ENCODE measurements at regions not wholly inside any gene's neighbourhood (a gene's known extent, or its start where the extent isn't known, plus 50 kb on each side); places are given as distances from the start of the nearest gene placed in this dataset.

- Histone ChIP-seq H3K4me3 (no peak overlapping the region), H3K9me3 (ENCODE audit: low read depth) (no peaks in the 10 kb centered on the region), H3K79me2 (ENCODE audit: low read depth) (no peaks in the 10 kb centered on the region), H3K4me2 (no peak overlapping the region), H3F3A (ENCODE audit: low read depth) (no peaks in the 10 kb centered on the region), H3K9ac (no peak overlapping the region), H4K20me1 (ENCODE audit: low read depth) (no peaks in the 10 kb centered on the region), H3K36me3 (no peaks in the 10 kb centered on the region), H3K4me1 (peaks cover 20% of the 10 kb centered on the region), H2AFZ (replicated peaks) (no peak overlapping the region), H3K27me3 (no peaks in the 10 kb centered on the region), H3K27ac (no peak overlapping the region)
- H3K9me3 Mint-ChIP-seq, result peaks cover 3% of the 10 kb centered on the region
- no peaks in the 10 kb centered on the region for H3K36me3 Mint-ChIP-seq
- H3K4me3 Mint-ChIP-seq, result no peak overlapping the region
- no peak overlapping the region for H3K27ac Mint-ChIP-seq
- TF ChIP-seq EZH2phosphoT487 (IDR thresholded peaks at IDR 0.05), result no peak
- TF ChIP-seq CTCF (IDR thresholded peaks at IDR 0.05), result no peak
- TF ChIP-seq EZH2 (IDR thresholded peaks at IDR 0.05), result no peak
- peaks cover 8% of the 10 kb centered on the region for H3K4me1 Mint-ChIP-seq
- DNase-seq (ENCODE audit: low spot score), result no peak
- peaks cover 4% of the 10 kb centered on the region for H3K27me3 Mint-ChIP-seq (ENCODE audit: insufficient read depth, low read depth)
Observed at GRCh38 chr11:95647355-95647754, 142.2 kb downstream of the FAM76B start.

- Histone ChIP-seq H4K20me1 (ENCODE audit: low read depth) (no peaks in the 10 kb centered on the region), H3K4me2 (no peak overlapping the region), H3K27ac (no peak overlapping the region), H3K9ac (no peak overlapping the region), H3K4me3 (no peak overlapping the region), H3K79me2 (ENCODE audit: low read depth) (no peaks in the 10 kb centered on the region), H3K9me3 (ENCODE audit: low read depth) (no peaks in the 10 kb centered on the region), H3K4me1 (no peaks in the 10 kb centered on the region), H3K36me3 (no peaks in the 10 kb centered on the region), H3K27me3 (no peaks in the 10 kb centered on the region), H3F3A (ENCODE audit: low read depth) (no peaks in the 10 kb centered on the region), H2AFZ (replicated peaks) (no peak overlapping the region)
- no peak for DNase-seq (ENCODE audit: low spot score)
- H3K4me1 Mint-ChIP-seq, result no peaks in the 10 kb centered on the region
- H3K27ac Mint-ChIP-seq, result no peak overlapping the region
- no peak for TF ChIP-seq EZH2phosphoT487 (IDR thresholded peaks at IDR 0.05)
- no peak for TF ChIP-seq EZH2 (IDR thresholded peaks at IDR 0.05)
- no peak for TF ChIP-seq CTCF (IDR thresholded peaks at IDR 0.05)
- no peak overlapping the region for H3K4me3 Mint-ChIP-seq
- H3K27me3 Mint-ChIP-seq (ENCODE audit: insufficient read depth, low read depth), result no peaks in the 10 kb centered on the region
- H3K36me3 Mint-ChIP-seq, result no peaks in the 10 kb centered on the region
- H3K9me3 Mint-ChIP-seq, result peaks cover 7% of the 10 kb centered on the region
Observed at GRCh38 chr11:95641495-95641894, 148.1 kb downstream of the FAM76B start.

- Mint-ChIP-seq H3K27ac (no peak overlapping the region), H3K4me1 (peaks cover 6% of the 10 kb centered on the region)
- H3K9me3 ChIP-seq (ENCODE audit: low read depth), result no peaks in the 10 kb centered on the region
Observed at GRCh38 chr11:95638501-95638900, 151.1 kb downstream of the FAM76B start.

More at GRCh38 chr11:95638501-95638900, 151.1 kb downstream of the FAM76B start:
- Histone ChIP-seq H3K36me3 (no peaks in the 10 kb centered on the region), H3F3A (ENCODE audit: low read depth) (peaks cover 8% of the 10 kb centered on the region), H3K4me1 (no peaks in the 10 kb centered on the region), H4K20me1 (ENCODE audit: low read depth) (no peaks in the 10 kb centered on the region), H3K4me2 (no peak overlapping the region), H2AFZ (replicated peaks) (no peak overlapping the region), H3K79me2 (ENCODE audit: low read depth) (no peaks in the 10 kb centered on the region), H3K27me3 (no peaks in the 10 kb centered on the region), H3K9ac (no peak overlapping the region), H3K4me3 (no peak overlapping the region), H3K27ac (no peak overlapping the region)
- H3K27me3 Mint-ChIP-seq (ENCODE audit: insufficient read depth, low read depth), result no peaks in the 10 kb centered on the region
- peaks cover 7% of the 10 kb centered on the region for H3K9me3 Mint-ChIP-seq
- DNase-seq (ENCODE audit: low spot score), result no peak
- TF ChIP-seq EZH2 (IDR thresholded peaks at IDR 0.05) (no peak), CTCF (IDR thresholded peaks at IDR 0.05) (no peak), EZH2phosphoT487 (IDR thresholded peaks at IDR 0.05) (no peak)
- H3K4me3 Mint-ChIP-seq, result no peak overlapping the region
- no peaks in the 10 kb centered on the region for H3K36me3 Mint-ChIP-seq
